COLO668 (cell line): ENCODE measurements at regions not wholly inside any gene's neighbourhood (a gene's known extent, or its start where the extent isn't known, plus 50 kb on each side); places are given as distances from the start of the nearest gene placed in this dataset.

Experiments
- DNase-seq: peaks from one replicate; lab custom pipeline; 2025; ENCODE audit not compliant: unreplicated experiment; lab: John Stamatoyannopoulos, UW

DNA sequence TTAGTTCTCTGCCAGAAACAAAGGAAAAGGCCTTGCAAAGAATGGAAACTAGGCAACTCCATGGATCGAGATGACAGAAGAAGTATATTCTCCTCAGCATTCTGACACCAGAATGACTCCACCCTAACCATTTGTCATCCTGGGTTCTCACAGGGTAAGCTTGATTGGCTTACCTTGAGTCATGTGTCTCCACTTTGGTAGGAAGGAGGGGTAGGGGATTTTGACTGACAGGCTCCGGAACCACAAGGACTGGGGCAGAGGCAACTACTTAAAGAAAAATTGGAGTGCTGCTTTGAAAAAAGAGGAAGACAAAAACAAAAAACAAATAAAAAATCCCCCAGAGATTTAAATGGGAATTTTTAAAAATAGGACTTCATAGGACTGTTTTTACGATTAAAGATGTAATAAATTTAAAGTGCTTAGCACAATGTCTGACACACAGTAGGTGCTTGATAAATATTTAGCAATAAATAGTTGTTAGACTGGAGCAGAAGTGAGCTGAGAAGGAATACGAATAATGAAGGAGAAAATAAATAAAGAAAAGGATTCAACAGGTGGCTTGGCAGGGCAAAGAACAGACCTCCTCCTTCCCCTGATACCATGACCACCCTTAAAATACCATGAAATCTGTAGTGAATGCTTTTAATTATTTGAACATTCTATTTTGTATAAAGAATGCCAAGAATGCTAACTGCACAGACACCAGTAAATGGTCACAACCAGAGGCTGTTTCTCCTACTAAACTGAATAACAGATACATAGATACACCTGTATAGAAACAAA is 230.2 kb downstream of the CDCA7 start:
- DNase-seq = no peak

DNA sequence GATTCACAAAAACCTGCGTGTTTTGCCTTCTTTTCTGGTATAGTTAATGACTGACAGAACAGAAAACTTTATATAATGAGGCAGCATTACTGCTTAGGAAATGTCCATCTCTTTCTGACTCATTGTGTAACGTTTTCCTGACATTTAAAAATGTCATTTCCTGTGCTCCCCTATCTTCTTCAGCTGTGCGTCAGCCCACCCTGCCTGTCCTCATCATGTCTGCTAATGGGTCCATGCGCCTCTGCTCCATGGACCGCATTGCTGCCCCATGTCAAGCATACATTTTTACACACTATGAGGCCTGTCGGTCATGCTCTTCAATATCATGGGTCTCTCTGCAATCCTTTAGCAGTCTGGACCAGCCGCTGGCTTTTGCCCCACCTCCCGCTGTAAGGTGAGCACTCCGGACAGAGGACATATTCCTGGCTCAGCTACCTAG is 234.3 kb downstream of the CDCA7 start:
- no peak for DNase-seq

DNA sequence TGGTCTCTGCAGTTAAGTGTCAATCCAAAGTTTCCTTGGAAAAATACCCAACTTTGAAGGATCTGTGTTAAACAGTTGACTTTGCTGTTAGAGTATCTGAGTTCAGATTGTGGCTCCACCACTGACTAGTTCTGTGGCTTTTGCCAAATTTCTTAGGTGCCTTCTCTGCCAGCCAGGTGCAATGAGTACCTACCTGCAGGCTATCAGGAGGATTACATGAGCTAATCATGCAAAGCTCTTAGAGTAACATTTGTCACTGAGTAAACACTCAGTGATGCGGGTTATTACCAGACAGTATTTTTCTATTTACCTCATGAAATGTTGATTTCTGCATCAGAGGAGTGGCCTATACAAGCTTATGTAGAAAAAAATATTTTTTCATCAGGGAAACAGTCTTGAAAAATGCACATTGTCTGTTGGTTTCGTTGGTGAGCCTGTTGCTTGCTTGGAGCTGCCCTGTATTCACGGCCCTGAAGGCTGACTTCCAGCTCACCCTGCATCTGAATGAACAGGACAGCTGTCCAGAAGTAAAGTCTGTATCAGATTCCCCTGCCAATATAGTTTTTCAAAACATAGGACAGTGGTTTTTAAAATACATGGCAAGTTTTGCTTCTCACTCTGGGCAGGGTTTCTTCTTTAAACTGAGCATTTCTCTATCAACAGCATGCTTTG is 235.1 kb downstream of the CDCA7 start:
- DNase-seq = peak; percentile 54

DNA sequence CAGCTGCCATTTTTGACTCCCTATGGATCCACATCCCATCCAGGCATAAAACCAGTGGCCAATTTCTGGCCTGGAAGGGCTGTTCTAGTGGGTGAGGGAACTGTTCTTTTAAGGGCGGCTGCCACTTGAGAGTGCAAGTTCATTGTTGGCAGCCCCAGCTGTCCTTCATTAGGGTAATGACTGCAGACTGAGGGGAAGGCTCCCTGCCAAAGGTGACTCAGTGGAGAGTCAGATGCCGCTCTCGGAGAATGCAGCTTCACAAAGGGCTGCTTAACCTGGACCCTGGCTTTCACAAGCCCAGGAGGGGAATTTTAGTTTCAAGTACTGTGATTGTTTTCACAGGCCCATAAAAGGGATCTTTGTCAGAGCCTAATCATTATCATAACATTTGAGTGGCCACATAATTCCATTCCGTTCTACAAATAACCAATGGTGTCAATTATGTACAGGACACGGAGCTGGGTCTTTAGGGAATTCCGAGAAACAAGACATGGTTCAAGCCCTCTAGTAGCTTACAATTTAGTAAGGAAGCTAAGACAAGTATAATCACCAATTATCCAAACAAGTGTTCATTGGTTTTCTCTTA is 235.7 kb downstream of the CDCA7 start:
- DNase-seq = peak; percentile 84

DNA sequence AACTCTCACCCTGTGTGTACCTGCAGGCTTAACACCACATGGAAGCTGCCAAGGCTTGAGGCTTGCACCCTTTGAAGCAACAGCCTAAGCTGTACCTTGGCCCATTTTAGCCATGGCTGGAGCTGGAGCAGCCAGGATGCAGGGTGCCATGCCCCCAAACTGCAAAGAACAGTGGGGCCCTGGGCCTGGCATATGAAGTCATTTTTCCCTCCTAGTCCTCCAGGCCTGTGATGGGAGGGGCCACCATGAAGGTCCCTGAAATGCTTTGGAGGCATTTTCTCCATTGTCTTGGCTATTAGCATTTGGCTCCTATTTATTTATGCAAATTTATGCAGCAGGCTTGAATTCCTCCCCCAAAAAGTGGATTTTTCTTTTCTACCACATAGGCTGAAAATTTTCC is 238.4 kb downstream of the CDCA7 start:
- DNase-seq = no peak

DNA sequence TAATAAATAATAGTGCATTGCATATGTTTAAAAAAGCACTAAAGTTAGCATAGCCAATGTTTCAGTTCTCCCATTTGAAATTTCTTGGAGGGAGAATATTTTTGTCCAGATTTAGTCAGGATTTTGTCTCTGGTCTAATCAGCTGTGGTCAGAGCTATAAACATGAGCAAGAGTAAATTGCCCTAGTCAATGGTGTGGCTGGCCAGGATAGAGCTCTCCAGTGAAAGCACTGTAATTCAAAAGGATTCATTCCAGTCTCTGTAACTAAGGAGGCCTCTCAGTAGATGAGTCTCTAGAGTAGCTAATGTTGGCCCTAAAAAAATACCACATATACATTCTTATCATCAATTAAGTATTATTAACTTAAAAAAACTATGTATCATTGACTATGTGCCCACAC is 241.6 kb downstream of the CDCA7 start:
- no peak for DNase-seq

DNA sequence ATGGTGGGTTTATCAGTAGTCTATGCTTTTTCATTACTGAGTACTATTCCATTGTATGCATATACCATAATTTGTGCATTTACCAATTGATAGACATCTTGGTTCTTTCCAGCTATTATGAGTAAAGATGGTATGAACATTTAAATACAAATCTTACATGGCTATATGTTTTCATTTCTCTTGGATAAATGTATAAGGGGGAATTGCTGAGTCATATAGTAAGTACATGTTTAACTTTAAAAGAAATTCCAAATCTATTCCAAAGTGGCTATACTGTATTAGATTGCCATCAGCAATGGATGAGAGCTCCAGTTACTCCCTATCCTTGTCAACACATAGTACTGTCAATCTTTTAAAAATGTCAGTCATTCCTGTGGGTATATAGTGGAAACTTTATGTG is 243.9 kb downstream of the CDCA7 start:
- no peak for DNase-seq

DNA sequence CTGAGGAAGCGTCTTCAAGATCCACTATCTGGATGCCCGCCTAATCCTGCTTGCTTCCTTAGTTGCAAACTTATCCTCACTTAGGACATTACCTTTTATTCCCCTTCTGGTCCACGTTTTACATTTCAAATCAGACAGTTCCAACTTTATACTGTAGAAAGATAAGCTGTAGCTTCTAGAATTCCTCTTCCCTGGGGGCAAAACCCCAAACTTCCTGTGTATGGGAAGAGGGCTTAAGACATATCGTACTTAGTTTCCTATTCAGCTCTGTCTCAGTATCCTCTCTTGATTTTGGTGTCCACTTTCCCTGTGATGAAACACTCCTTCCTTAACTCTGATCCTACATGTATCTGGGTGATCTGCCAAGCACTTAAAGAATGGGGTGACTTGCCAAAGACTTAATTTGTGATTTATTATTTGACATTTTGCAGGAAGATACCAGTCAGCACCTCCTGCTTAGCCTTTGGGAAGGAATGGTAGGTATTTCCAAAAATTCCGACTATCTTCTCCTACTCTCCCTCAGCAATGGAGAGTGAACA is 245.2 kb downstream of the CDCA7 start:
- DNase-seq = no peak

DNA sequence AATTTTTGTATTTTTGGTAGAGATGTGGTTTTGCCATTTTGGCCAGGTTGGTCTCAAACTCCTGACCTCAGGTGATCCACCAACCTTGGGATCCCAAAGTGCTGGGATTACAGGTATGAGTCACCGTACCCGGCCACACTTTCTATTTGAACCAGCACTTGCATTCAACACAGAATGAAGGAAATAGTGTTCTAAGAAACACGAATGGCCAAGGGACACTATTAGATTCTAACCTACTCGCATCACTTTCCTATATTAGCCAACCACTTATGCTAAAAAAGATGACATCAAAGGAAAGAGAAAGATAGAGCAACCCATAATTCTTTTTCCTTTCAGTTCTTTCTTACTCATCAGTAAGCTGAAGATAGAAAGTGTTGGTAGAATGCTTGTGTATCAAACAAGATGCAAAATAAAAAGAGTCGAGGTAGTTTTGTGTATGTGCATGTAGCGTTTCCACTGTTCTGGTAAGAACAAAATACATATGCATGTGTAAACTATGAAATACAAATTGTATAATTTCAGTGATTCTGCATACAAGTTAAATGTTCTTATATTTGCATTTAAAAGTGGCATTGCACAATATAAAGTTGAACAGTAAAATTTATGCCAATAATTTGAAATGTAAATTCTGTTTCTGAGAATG is 247.6 kb downstream of the CDCA7 start:
- DNase-seq = no peak

DNA sequence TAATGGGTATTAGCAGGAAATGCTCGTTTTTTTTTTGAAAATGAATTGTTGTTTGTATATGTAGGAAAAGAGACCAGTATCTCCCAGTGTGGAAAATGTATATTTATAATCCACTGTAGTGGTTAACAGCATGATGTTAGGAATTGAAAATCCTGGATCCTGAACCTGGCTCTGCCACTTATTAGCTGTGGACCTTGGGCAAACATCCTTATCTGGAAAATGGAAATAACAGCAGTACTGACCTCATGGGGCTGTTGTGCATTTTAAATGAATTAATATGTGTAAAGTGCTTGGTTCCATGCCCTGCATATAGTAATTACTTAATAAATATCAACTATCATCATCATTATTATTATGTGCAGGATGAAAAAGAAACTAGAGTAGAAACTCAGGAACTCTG is 251.3 kb downstream of the CDCA7 start:
- no peak for DNase-seq

DNA sequence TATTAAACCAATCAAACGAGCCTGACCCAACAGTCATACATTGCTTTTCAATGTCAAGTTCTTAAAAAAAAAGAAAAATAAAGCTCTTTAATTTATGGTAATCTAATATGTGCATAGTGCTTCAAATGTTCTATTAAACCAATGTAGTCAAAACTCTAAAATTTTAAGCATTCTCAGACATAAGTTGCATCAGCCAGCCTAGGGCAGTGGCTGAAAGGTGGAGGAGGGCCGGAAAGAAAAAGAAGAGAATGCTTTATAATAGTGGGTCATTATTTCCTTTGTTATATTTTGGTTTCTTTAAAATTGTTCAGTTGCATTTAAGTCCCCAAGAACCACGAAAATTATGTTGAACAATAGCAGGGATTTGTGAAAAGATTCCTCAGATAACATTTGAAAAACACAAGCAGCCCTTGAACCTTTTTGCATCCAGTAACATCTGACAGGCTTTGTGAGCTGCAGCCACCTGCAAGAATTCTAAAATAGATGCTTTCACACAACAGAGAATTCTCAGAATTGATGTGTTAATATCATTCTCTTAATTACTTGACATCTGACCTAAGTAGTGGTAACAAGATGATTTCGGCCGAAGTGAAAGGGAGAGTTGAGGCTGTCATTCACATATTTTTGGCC is 252.1 kb downstream of the CDCA7 start:
- no peak for DNase-seq

DNA sequence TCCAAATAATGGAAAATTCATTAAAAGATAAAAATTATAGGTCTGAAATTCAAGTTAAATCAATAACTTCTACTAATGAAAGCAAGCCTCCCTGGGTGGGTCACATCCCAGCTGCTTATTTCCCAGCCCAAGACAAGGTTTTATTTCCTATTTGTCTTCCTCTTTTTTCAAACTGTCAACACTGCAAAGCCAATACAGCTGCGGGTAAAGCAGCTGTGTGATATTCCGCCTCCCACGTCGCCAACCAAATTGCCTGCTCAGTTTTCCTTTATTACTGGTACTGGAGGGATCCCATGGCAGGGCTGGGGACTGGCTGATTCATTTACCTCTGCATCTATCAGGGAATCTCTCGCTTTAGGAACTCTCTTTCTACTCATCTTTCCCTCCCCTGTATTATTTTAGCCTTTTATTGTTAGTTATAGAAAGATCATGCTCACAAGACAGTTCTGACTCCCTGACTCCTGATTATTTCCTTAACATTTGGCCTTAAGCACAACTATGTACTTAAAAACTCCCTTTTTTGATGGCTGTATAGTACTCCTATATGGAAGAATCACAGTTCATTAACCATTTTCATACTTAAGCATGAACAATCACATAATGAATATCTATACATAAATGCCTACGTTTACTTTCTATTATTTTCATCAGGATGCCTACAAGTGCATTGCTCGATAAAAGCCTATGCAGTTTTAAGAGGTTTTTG is 253.1 kb downstream of the CDCA7 start:
- DNase-seq = peak; percentile 67

DNA sequence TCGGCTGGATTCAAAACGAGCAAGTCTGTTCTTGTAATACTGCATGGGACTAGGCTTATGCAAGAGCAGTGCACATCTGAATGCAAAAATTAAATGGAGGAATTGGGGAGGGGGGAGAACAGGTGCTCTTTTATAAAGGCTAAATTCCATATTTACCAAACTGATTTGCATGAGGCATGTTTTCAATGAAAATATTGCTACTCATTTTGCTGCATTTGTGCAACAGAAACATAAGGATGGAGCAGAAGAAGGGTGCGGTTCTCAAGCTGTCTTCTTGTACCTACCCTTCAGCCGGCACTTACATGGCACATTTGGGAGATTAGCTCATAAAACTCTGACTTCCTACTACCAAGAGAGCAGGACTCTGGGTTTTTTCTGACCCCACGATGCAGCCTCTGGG is 256.4 kb downstream of the CDCA7 start:
- no peak for DNase-seq

DNA sequence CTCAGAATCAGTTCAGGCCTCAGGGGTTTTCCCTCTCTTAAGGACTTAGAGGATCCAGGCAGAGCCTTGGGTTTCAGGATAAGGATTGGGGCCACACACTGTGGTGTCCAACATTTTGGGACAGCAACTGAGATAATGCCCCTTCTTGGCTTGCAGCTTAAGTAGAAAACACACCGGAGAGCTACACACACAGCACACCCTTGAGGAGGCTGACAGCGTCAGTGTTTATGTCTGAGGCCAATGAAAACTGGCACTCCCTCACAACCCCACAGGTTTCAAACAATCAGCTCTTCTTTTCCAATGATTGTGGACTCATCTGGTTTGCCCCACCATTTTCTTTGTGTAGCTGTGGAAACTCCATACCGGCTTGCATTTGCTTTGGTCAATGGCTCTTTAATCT is 257.7 kb downstream of the CDCA7 start:
- no peak for DNase-seq

DNA sequence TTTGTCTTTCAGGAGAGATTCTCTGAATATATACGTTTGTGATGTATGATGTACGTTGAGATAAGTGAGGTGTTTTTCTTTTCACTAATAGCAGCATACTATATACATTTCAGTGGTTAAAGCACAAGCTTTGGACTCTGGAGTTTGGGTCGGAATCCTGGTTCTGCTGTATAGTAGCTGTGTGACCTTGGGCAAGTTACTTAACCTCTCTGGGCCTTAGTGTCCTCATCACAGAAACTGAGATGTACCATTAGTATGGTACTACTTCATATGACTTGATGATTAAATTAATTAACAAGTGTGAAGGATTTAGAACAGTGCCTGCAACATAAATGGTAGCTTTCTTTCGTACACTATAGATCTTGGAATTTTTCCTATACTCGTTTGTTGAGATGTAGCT is 258.7 kb downstream of the CDCA7 start:
- no peak for DNase-seq

DNA sequence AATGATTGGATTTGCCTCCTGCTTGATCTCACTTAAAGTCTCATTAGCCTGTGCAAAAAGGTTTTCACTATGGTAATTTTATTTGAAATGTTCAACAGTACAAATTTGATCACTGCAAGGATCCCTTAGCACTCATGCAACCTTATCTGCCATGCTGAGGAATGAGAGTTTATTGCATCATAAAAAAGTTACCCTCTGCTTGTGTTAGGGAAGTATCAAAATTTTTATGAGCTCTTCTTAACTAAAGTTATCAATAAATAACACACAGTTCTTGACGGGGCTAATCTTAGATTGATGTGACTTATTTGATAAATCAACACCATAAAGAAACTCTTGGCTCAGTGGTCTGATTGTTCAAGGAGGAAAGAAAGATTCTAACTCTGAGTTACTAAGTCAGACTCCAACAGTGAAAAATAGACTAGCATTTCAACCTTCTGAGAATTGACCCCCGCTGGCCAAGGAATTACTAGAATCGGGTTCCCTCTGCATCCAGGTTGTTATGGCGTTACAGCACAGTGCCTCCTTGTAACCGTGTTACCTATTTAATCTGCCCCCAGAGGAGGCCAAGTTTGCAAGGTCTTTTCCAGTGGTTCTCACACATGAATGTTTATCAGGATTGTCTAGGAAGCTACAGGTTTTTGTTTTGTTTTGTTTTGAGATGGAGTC is 259.7 kb downstream of the CDCA7 start:
- DNase-seq = no peak

DNA sequence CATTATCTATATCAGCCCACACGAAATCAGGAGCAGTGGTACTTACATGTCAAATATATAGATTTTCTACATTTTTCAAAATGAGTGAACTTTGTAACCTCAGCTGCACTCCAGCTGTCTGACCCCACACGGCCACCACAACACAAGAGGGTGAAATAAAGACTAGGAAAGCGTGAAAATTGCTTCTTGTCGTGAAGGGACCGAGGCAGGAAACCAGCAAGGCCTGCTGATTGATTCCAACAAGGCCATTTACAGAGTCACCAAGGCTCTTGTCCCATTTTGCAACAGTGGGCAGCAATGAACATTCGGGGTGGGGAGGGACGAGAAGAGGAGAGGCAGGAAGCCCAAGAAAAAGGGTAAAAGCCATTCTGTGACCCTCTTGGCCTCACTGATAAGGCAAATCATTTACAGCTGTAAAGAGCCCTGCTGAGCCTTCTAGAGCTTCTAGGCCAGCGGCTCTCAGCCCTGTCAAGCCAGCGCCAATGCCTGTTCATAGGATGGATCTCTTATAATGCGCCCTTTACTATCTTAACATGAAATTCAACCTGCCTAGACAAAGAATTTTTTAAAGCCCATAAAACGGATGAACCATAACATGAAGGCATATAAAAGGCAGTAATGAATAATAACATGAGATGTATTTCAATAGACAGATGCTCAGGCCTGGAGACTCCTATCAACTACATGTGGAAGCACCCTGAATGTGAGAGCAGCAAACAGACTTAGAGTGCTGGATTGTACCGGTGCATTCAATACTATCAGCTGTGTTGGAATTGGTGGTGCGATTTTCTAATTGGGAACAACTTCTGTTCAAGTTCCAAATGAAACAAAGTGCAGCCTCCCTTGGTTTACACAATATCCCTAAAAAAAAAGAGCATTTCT is 269.0 kb downstream of the CDCA7 start:
- no peak for DNase-seq

DNA sequence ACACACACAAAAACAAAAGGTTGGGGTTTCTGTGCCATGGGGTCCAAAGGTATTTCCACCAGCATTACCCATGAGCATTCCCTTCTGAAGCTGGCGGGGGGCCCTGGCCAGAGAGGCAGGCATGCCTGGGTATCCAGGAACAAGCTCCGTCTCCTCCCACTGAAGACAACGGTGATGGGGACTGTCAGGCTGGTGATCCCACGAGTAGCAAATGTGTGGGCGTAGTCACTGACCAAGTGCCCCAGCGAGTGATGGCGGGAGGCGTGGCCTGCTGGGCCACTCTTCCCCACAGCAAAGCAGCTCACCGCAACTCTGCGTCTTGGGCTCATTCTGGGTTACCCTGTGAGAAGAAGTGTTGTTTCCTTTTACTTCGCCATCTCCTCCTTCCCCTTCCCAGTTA is 270.6 kb downstream of the CDCA7 start:
- no peak for DNase-seq

DNA sequence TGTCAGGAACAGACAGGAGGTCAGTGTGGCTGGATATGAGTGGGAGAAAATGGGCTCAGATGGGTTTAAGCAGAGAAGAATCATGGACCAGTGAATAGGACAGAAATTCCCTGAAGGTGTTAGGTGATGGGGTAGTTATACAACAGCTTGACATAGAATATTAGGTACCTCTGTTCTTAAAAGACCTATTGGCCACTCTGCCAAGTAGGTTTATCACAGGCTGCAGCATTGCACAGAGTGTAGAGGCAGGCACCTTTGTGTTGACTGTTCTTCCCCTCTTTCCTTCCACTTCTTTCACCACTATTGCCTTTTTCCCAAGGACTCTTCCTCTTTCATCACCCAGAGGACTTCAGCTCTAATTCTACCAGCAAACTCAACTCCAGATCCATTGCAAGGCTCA is 274.4 kb downstream of the CDCA7 start:
- no peak for DNase-seq
